Liver (tissue), 8 donors: ENCODE measurements at regions not wholly inside any gene's neighbourhood (a gene's known extent, or its start where the extent isn't known, plus 50 kb on each side); places are given as distances from the start of the nearest gene placed in this dataset.

Experiments
- DNase-seq: peaks from one replicate; pipeline ENCODE4 v3.0.0-alpha.2; 2017; ENCODE audit warnings: low spot score
- H3K27ac ChIP-seq, 2 donors: one replicate each; pipeline ENCODE4 v1.7.0; 2013; ENCODE audit warnings: inconsistent platforms in 2 of 2, low read length in 2 of 2, control low read depth in 1 of 2, low read depth in 1 of 2, mild to moderate bottlenecking in 1 of 2
- H3K27me3 ChIP-seq, 4 donors: one replicate each; pipeline versions ENCODE4 v1.6.1 to v1.7.0; 2013; ENCODE audit warnings: low read length in 3 of 4, inconsistent platforms in 1 of 4, mild to moderate bottlenecking in 1 of 4, moderate library complexity in 1 of 4; ENCODE audit not compliant: control insufficient read depth in 4 of 4, insufficient read depth in 4 of 4
- H3K36me3 ChIP-seq, 4 donors: one replicate each; pipeline versions ENCODE4 v1.6.1 to v1.7.0; 2013; ENCODE audit warnings: low read length in 3 of 4, mild to moderate bottlenecking in 3 of 4, low read depth in 1 of 4, moderate library complexity in 1 of 4; ENCODE audit not compliant: control insufficient read depth in 4 of 4, insufficient read depth in 3 of 4
- H3K4me1 ChIP-seq, 4 donors: one replicate each; pipeline versions ENCODE4 v1.6.1 to v1.7.0; 2013; ENCODE audit warnings: low read length in 3 of 4, mild to moderate bottlenecking in 3 of 4, moderate library complexity in 1 of 4; ENCODE audit not compliant: control insufficient read depth in 4 of 4, insufficient read depth in 4 of 4
- H3K4me3 ChIP-seq, 3 donors: one replicate each; pipeline versions ENCODE4 v1.6.1 to v1.7.0; 2013; ENCODE audit warnings: low read length in 3 of 3, control low read depth in 1 of 3, low read depth in 1 of 3, mild to moderate bottlenecking in 1 of 3
- H3K9ac ChIP-seq, 2 donors: one replicate each; pipeline ENCODE4 v1.7.0; 2013; ENCODE audit warnings: low read length in 2 of 2, mild to moderate bottlenecking in 2 of 2, moderate library complexity in 2 of 2, control low read depth in 1 of 2, low read depth in 1 of 2
- H3K9me3 ChIP-seq, 4 donors: one replicate each; pipeline versions ENCODE4 v1.6.1 to v1.7.0; 2013; ENCODE audit warnings: low read length in 3 of 4; ENCODE audit not compliant: control insufficient read depth in 4 of 4
- CTCF ChIP-seq: fragments of 150-350 bp; IDR thresholded peaks from 2 replicates; pipeline ENCODE4 v1.5.1; 2017; ENCODE audit warnings: improper control_type of control experiment, low read depth, low read length; ENCODE audit not compliant: missing input control
- EGR1 ChIP-seq, 2 donors: IDR thresholded peaks; 2 replicates each; pipeline ENCODE4 v1.6.1; 2016 to 2018; ENCODE audit warnings: antibody characterized with exemption in 2 of 2, low read depth in 2 of 2
- FOXA1 ChIP-seq: IDR thresholded peaks from 2 replicates; pipeline ENCODE4 v1.6.1; 2016; ENCODE audit warnings: antibody characterized with exemption
- FOXA2 ChIP-seq: IDR thresholded peaks from 2 replicates; pipeline ENCODE4 v1.6.1; 2016; ENCODE audit warnings: antibody characterized with exemption
- GABPA ChIP-seq, 2 donors: IDR thresholded peaks in 1 of 2; conservative IDR thresholded peaks in 1 of 2; 2 replicates each; pipeline ENCODE4 v1.6.1; 2016; ENCODE audit warnings: antibody characterized with exemption in 2 of 2, mild to moderate bottlenecking in 1 of 2, moderate library complexity in 1 of 2
- HNF4A ChIP-seq, 2 donors: conservative IDR thresholded peaks; 2 replicates each; pipeline ENCODE4 v1.6.1; 2016; ENCODE audit warnings: antibody characterized with exemption in 2 of 2, mild to moderate bottlenecking in 2 of 2
- HNF4G ChIP-seq: IDR thresholded peaks from 2 replicates; pipeline ENCODE4 v1.6.1; 2016; ENCODE audit warnings: antibody characterized with exemption
- JUND ChIP-seq, 2 donors: IDR thresholded peaks; 2 replicates each; pipeline ENCODE4 v1.6.1; 2016; ENCODE audit warnings: antibody characterized with exemption in 2 of 2
- NR2F2 ChIP-seq: IDR thresholded peaks from 2 replicates; pipeline ENCODE4 v1.6.1; 2016; ENCODE audit warnings: antibody characterized with exemption
- RAD21 ChIP-seq, 2 donors: IDR thresholded peaks; 2 replicates each; pipeline ENCODE4 v1.6.1; 2016; ENCODE audit warnings: antibody characterized with exemption in 2 of 2, mild to moderate bottlenecking in 2 of 2
- RXRA ChIP-seq, 2 donors: IDR thresholded peaks; 2 replicates each; pipeline ENCODE4 v1.6.1; 2017 to 2018; ENCODE audit warnings: antibody characterized with exemption in 2 of 2, mild to moderate bottlenecking in 1 of 2
- SP1 ChIP-seq: IDR thresholded peaks from 2 replicates; pipeline ENCODE4 v1.6.1; 2018; ENCODE audit warnings: antibody characterized with exemption, mild to moderate bottlenecking
- TAF1 ChIP-seq: conservative IDR thresholded peaks from 2 replicates; pipeline ENCODE4 v1.6.1; 2016; ENCODE audit warnings: antibody characterized with exemption, mild to moderate bottlenecking
- YY1 ChIP-seq: IDR thresholded peaks from 2 replicates; pipeline ENCODE4 v1.6.1; 2016; ENCODE audit warnings: antibody characterized with exemption, mild to moderate bottlenecking
- ZBTB33 ChIP-seq: IDR thresholded peaks from 2 replicates; pipeline ENCODE4 v1.6.1; 2016; ENCODE audit warnings: antibody characterized with exemption
- WGBS: extraction: QIAGEN DNeasy Blood & Tissue Kit; methylation state at CpG from one replicate; pipeline ENCODE4 v1.1.7; 2013; 5-methylcytosine and 5-hydroxymethylcytosine counted together
- TF ChIP-seq, protein P1 (sequence below): IDR thresholded peaks from 2 replicates; pipeline ENCODE4 v1.6.1; 2016; ENCODE audit warnings: antibody characterized with exemption
- TF ChIP-seq, protein P2 (sequence below): IDR thresholded peaks from 2 replicates; pipeline ENCODE4 v1.6.1; 2016; ENCODE audit warnings: antibody characterized with exemption
- TF ChIP-seq, protein P3 (sequence below): IDR thresholded peaks from 2 replicates; pipeline ENCODE4 v1.6.1; 2016; ENCODE audit warnings: antibody characterized with exemption, mild to moderate bottlenecking
- donor health status: healthy.
- donor health status: healthy.
- donor health status: healthy.
- donor health status: healthy.
- donor health status: healthy.

DNA sequence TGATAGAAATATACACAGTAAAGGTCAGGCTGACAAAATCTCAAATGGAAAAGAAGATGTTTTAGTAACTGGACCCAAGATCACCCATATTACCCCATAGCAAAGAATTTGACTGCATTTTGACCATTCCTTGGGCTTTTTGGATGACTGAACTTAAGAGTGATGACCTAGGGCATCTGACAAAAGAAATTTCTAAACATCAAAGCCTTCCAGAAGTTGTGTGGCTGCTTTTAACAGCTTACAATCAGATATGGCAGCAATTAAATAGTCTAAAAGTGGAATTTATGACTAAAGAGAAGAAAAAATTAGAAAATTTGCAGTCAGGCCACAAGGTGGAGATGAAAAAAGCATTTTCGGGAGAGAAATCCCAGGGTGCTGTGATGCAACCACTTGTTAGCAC lies 563.0 kb downstream of the RERGL start:
- Histone ChIP-seq H3K9ac (no peak overlapping the region), H3K36me3 (no peaks in the 10 kb centered on the region), H3K9me3 (no peaks in the 10 kb centered on the region), H3K4me1 (no peaks in the 10 kb centered on the region), H3K27ac (no peak overlapping the region), H3K27me3 (peaks cover 0 to 5% (median 0%) of the 10 kb centered on the region in 4 donors), H3K4me3 (no peak overlapping the region)
- WGBS = 60% methylated on average over 1 of the region's 1 CpG
- no peak for DNase-seq
- TF ChIP-seq HNF4A (conservative IDR thresholded peaks at IDR 0.05) (no peak), GABPA (IDR thresholded peaks at IDR 0.05 in 1 of 2, conservative IDR thresholded peaks at IDR 0.05 in 1 of 2) (no peak), EGR1 (IDR thresholded peaks at IDR 0.05; ENCODE audit: low read depth in 2 of 2) (no peak), FOXA1 (no peak), RXRA (IDR thresholded peaks at IDR 0.05) (no peak)
- TF ChIP-seq, protein P1, sequence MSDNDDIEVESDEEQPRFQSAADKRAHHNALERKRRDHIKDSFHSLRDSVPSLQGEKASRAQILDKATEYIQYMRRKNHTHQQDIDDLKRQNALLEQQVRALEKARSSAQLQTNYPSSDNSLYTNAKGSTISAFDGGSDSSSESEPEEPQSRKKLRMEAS = no peak

DNA sequence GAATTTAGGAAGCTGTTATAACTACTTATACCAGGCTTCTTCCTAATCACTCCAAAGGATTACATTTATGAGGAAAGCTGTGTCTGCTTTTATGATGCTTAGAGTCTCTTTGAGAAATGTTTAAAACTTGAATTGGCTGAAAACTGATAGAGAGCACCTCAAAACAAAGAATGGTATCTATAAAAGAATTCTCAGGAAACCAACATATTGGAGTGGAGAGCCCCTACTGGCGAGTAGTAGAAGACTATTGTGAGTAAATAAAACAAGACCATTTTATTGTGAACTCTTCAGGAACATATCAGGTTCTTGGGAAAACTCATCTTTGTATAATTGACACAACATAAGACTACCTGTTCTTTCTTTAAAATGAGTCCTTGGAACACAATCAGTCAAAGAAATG lies 578.6 kb downstream of the RERGL start:
- TF ChIP-seq FOXA2 = no peak
- no peak for TF ChIP-seq EGR1 (IDR thresholded peaks at IDR 0.05; ENCODE audit: low read depth in 2 of 2)
- TF ChIP-seq RAD21 (IDR thresholded peaks at IDR 0.05) = no peak
- TF ChIP-seq, protein P1 = no peak
- no peak for TF ChIP-seq FOXA1
- TF ChIP-seq, protein P2, sequence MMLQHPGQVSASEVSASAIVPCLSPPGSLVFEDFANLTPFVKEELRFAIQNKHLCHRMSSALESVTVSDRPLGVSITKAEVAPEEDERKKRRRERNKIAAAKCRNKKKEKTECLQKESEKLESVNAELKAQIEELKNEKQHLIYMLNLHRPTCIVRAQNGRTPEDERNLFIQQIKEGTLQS = no peak
- no peak for TF ChIP-seq CTCF
- TF ChIP-seq, protein P3, sequence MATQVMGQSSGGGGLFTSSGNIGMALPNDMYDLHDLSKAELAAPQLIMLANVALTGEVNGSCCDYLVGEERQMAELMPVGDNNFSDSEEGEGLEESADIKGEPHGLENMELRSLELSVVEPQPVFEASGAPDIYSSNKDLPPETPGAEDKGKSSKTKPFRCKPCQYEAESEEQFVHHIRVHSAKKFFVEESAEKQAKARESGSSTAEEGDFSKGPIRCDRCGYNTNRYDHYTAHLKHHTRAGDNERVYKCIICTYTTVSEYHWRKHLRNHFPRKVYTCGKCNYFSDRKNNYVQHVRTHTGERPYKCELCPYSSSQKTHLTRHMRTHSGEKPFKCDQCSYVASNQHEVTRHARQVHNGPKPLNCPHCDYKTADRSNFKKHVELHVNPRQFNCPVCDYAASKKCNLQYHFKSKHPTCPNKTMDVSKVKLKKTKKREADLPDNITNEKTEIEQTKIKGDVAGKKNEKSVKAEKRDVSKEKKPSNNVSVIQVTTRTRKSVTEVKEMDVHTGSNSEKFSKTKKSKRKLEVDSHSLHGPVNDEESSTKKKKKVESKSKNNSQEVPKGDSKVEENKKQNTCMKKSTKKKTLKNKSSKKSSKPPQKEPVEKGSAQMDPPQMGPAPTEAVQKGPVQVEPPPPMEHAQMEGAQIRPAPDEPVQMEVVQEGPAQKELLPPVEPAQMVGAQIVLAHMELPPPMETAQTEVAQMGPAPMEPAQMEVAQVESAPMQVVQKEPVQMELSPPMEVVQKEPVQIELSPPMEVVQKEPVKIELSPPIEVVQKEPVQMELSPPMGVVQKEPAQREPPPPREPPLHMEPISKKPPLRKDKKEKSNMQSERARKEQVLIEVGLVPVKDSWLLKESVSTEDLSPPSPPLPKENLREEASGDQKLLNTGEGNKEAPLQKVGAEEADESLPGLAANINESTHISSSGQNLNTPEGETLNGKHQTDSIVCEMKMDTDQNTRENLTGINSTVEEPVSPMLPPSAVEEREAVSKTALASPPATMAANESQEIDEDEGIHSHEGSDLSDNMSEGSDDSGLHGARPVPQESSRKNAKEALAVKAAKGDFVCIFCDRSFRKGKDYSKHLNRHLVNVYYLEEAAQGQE = no peak
- no peak for TF ChIP-seq HNF4G
- no peak for TF ChIP-seq YY1
- TF ChIP-seq HNF4A (conservative IDR thresholded peaks at IDR 0.05) = no peak
- TF ChIP-seq RXRA (IDR thresholded peaks at IDR 0.05) = no peak
- TF ChIP-seq TAF1 = no peak
- TF ChIP-seq GABPA (IDR thresholded peaks at IDR 0.05 in 1 of 2, conservative IDR thresholded peaks at IDR 0.05 in 1 of 2) = no peak
- no peak for TF ChIP-seq SP1
- TF ChIP-seq ZBTB33 = no peak
- TF ChIP-seq NR2F2 = no peak
- no peak for TF ChIP-seq JUND (IDR thresholded peaks at IDR 0.05)
- Histone ChIP-seq H3K27me3 (no peaks in the 10 kb centered on the region), H3K9ac (no peak overlapping the region), H3K4me3 (no peak overlapping the region), H3K9me3 (peaks cover 0 to 2% (median 0%) of the 10 kb centered on the region in 4 donors), H3K36me3 (no peaks in the 10 kb centered on the region), H3K27ac (no peak overlapping the region), H3K4me1 (no peaks in the 10 kb centered on the region)
- DNase-seq = no peak
- 31% methylated on average over 1 of the region's 1 CpG for WGBS
